ENCODE measurements at regions not wholly inside any gene's neighbourhood (a gene's known extent, or its start where the extent isn't known, plus 50 kb on each side); places are given as distances from the start of the nearest gene placed in this dataset.

DNA sequence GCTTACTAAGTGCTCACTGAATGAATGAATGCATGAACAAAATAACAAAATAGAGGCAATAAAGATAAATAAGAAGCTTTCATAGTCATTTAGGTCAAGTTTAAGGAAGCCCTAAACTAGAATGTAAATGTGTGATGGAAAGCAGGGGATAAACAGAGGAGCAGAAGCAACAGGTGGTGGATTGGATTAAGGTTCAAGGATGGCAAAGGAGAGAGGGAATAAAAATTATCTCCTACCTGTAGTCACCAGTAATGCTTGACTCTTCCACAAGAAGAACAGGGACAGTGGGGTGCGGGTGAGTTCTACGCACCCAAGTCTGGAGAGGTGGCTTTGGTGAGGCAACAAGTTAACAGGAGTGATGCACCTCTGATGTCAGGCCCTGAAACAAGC, 212.4 kb downstream of the ZIC5 start:
- Histone ChIP-seq H3K79me2 (ENCODE audit: control insufficient read depth, insufficient read depth, low read length) (no peaks in the 10 kb centered on the region), H4K20me1 (ENCODE audit: control insufficient read depth, extremely low read depth, insufficient read depth, low read length) (no peaks in the 10 kb centered on the region), H3K4me2 (ENCODE audit: control insufficient read depth, extremely low read depth, insufficient read depth, low read depth, low read length) (no peak overlapping the region), H3K4me3 (ENCODE audit: control insufficient read depth in 2 of 3, extremely low read depth in 1 of 3, insufficient read depth in 2 of 3, low read depth in 1 of 3, low read length in 3 of 3) (no peak overlapping the region), H3K27ac (ENCODE audit: control insufficient read depth, insufficient read depth, low read length) (no peak overlapping the region), H3K9ac (ENCODE audit: control insufficient read depth, extremely low read depth, insufficient read depth, low read length) (no peak overlapping the region), H3K9me3 (ENCODE audit: control insufficient read depth, low read depth, low read length) (no peaks in the 10 kb centered on the region), H3K27me3 (ENCODE audit: control insufficient read depth, extremely low read depth, insufficient read depth, low read length) (no peaks in the 10 kb centered on the region), H3K36me3 (ENCODE audit: control insufficient read depth in 2 of 2, extremely low read depth in 1 of 2, insufficient read depth in 2 of 2, low read length in 2 of 2) (no peaks in the 10 kb centered on the region), H3K4me1 (ENCODE audit: control insufficient read depth, extremely low read depth, insufficient read depth, low read length) (no peaks in the 10 kb centered on the region), H2AFZ (ENCODE audit: control insufficient read depth, low read length) (no peak overlapping the region), H3K9me1 (ENCODE audit: control insufficient read depth, extremely low read depth, insufficient read depth, low read length) (no peaks in the 10 kb centered on the region)
- dilution Hi-C loops (cut with MboI; ENCODE audit: extremely low pct_ligation_motif_present, low sequenced_read_pairs), result no loop called here
- TF ChIP-seq EZH2 (IDR thresholded peaks at IDR 0.05; ENCODE audit: low read length) (no peak), CTCF (optimal IDR thresholded peaks at IDR 0.05 in 1 of 3, IDR thresholded peaks at IDR 0.05 in 1 of 3, conservative IDR thresholded peaks at IDR 0.05 in 1 of 3; ENCODE audit: extremely low read depth in 1 of 3, insufficient read depth in 2 of 3, low read length in 3 of 3) (no peak)
- no peak for FAIRE-seq
- DNase-seq (ENCODE audit: low read depth, low spot score), result no peak

DNA sequence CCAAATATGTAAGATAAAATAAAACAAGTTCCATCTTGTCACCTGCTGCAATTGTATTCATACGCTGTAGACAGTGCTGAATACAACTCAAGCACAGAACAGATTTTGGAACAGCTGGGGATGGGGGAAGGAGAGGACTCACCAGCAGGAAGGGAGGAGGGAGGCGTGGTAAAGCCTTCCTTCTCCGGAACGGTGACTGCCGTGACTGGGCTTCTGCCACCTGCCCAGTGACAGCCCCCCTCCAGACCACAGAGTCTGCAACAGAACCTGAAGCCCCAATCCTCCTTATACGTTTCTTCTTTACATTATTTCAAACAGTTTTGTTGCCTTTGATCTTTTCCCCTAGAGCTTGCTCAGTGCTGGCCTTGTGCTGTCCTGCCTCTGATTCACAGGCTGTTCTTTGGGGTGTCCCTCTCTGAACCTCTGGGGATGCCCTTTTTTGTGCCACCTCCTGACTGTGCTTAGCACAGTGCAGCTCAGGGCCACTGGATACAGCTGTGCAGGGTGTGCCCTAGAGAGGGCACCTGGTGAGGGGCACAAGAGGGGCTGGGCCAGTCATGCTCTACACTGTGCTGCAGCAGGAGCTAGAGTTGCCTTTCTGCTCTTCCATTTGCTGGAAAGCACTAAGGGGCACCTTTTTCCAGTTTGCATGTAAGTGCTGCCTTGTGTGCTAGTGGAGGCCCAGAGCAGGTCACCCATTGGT, 213.0 kb downstream of the ZIC5 start:
- Histone ChIP-seq H3K9me3 (ENCODE audit: control insufficient read depth, low read depth, low read length) (no peaks in the 10 kb centered on the region), H3K9ac (ENCODE audit: control insufficient read depth, extremely low read depth, insufficient read depth, low read length) (no peak overlapping the region), H3K4me1 (ENCODE audit: control insufficient read depth, extremely low read depth, insufficient read depth, low read length) (no peaks in the 10 kb centered on the region), H3K27ac (ENCODE audit: control insufficient read depth, insufficient read depth, low read length) (no peak overlapping the region), H2AFZ (ENCODE audit: control insufficient read depth, low read length) (no peak overlapping the region), H3K4me3 (ENCODE audit: control insufficient read depth in 2 of 3, extremely low read depth in 1 of 3, insufficient read depth in 2 of 3, low read depth in 1 of 3, low read length in 3 of 3) (no peak overlapping the region), H3K36me3 (ENCODE audit: control insufficient read depth in 2 of 2, extremely low read depth in 1 of 2, insufficient read depth in 2 of 2, low read length in 2 of 2) (no peaks in the 10 kb centered on the region), H3K9me1 (ENCODE audit: control insufficient read depth, extremely low read depth, insufficient read depth, low read length) (no peaks in the 10 kb centered on the region), H4K20me1 (ENCODE audit: control insufficient read depth, extremely low read depth, insufficient read depth, low read length) (no peaks in the 10 kb centered on the region), H3K27me3 (ENCODE audit: control insufficient read depth, extremely low read depth, insufficient read depth, low read length) (no peaks in the 10 kb centered on the region), H3K79me2 (ENCODE audit: control insufficient read depth, insufficient read depth, low read length) (no peaks in the 10 kb centered on the region), H3K4me2 (ENCODE audit: control insufficient read depth, extremely low read depth, insufficient read depth, low read depth, low read length) (no peak overlapping the region)
- FAIRE-seq, result no peak
- no peak for DNase-seq (ENCODE audit: low read depth, low spot score)
- TF ChIP-seq EZH2 (IDR thresholded peaks at IDR 0.05; ENCODE audit: low read length), result no peak
- TF ChIP-seq CTCF (optimal IDR thresholded peaks at IDR 0.05 in 1 of 3, IDR thresholded peaks at IDR 0.05 in 1 of 3, conservative IDR thresholded peaks at IDR 0.05 in 1 of 3; ENCODE audit: extremely low read depth in 1 of 3, insufficient read depth in 2 of 3, low read length in 3 of 3), result no peak
- dilution Hi-C loops (cut with MboI; ENCODE audit: extremely low pct_ligation_motif_present, low sequenced_read_pairs), result no loop called here
